ENCODE measurements at regions not wholly inside any gene's neighbourhood (a gene's known extent, or its start where the extent isn't known, plus 50 kb on each side); places are given as distances from the start of the nearest gene placed in this dataset.

GRCh38 chr17:36673068-36673467 lies 71.7 kb downstream of the MRM1 start:
- no peaks in the 10 kb centered on the region for H3K36me3 ChIP-seq (ENCODE audit: insufficient read depth)
- H3K9me2 ChIP-seq (ENCODE audit: insufficient read depth): no peaks in the 10 kb centered on the region
- no peak overlapping the region for H3K4me3 ChIP-seq
- no peak overlapping the region for H3K27ac ChIP-seq (ENCODE audit: low read depth)
- H3K4me2 ChIP-seq: no peak overlapping the region
- H2AFZ ChIP-seq: no peak overlapping the region
- Mint-ChIP-seq H3K4me1 (peaks cover 8% of the 10 kb centered on the region), H3K27me3 (ENCODE audit: insufficient read depth, low read depth, poor library complexity) (peaks cover 1% of the 10 kb centered on the region), H3K36me3 (ENCODE audit: low read depth) (no peaks in the 10 kb centered on the region), H3K9me3 (no peaks in the 10 kb centered on the region), H3K4me3 (no peak overlapping the region), H3K27ac (no peak overlapping the region)
- ATAC-seq (no peak), DNase-seq (ENCODE audit: low spot score) (no peak)
- H3F3A ChIP-seq (replicated peaks; ENCODE audit: low read depth): no peaks in the 10 kb centered on the region
- H3K4me1 ChIP-seq (ENCODE audit: insufficient read depth): no peaks in the 10 kb centered on the region
- no peaks in the 10 kb centered on the region for H3K79me2 ChIP-seq (replicated peaks; ENCODE audit: insufficient read depth)
- TF ChIP-seq ETS1 (IDR thresholded peaks at IDR 0.05) (no peak), CTCF (conservative IDR thresholded peaks at IDR 0.05; ENCODE audit: low read depth in 2 of 2) (peak in 1 of 2 experiments; percentile 14; a peak in 3 of 4 replicates)
- H4K20me1 ChIP-seq (replicated peaks; ENCODE audit: insufficient read depth): no peaks in the 10 kb centered on the region
- H3K27me3 ChIP-seq (ENCODE audit: insufficient read depth): no peaks in the 10 kb centered on the region

GRCh38 chr17:36673637-36674277 lies 72.4 kb downstream of the MRM1 start:
- Histone ChIP-seq H2AFZ (no peak overlapping the region), H3F3A (replicated peaks; ENCODE audit: low read depth) (no peaks in the 10 kb centered on the region), H3K27me3 (ENCODE audit: insufficient read depth) (no peaks in the 10 kb centered on the region), H3K79me2 (replicated peaks; ENCODE audit: insufficient read depth) (no peaks in the 10 kb centered on the region), H3K27ac (ENCODE audit: low read depth) (no peak overlapping the region), H4K20me1 (replicated peaks; ENCODE audit: insufficient read depth) (no peaks in the 10 kb centered on the region), H3K36me3 (ENCODE audit: insufficient read depth) (no peaks in the 10 kb centered on the region), H3K4me1 (ENCODE audit: insufficient read depth) (no peaks in the 10 kb centered on the region), H3K9me2 (ENCODE audit: insufficient read depth) (no peaks in the 10 kb centered on the region), H3K4me2 (no peak overlapping the region), H3K4me3 (no peak overlapping the region)
- Mint-ChIP-seq H3K4me3 (no peak overlapping the region), H3K4me1 (peaks cover 8% of the 10 kb centered on the region), H3K27me3 (ENCODE audit: insufficient read depth, low read depth, poor library complexity) (peaks cover 1% of the 10 kb centered on the region), H3K27ac (no peak overlapping the region), H3K9me3 (no peaks in the 10 kb centered on the region), H3K36me3 (ENCODE audit: low read depth) (no peaks in the 10 kb centered on the region)
- DNase-seq (ENCODE audit: low spot score) (no peak), ATAC-seq (no peak)
- TF ChIP-seq ETS1 (IDR thresholded peaks at IDR 0.05) (no peak), NANOG (IDR thresholded peaks at IDR 0.05; ENCODE audit: borderline replicate concordance) (no peak), STAT1 (IDR thresholded peaks at IDR 0.05; ENCODE audit: unreplicated experiment) (no peak), JUNB (IDR thresholded peaks at IDR 0.05; ENCODE audit: unreplicated experiment) (no peak), ZNF462 (CRISPR knock-in tag; IDR thresholded peaks at IDR 0.05) (no peak), REST (IDR thresholded peaks at IDR 0.05; ENCODE audit: unreplicated experiment) (no peak)

All from GM23338 (cell line).